ENCODE measurements at regions not wholly inside any gene's neighbourhood (a gene's known extent, or its start where the extent isn't known, plus 50 kb on each side); places are given as distances from the start of the nearest gene placed in this dataset.

DNA sequence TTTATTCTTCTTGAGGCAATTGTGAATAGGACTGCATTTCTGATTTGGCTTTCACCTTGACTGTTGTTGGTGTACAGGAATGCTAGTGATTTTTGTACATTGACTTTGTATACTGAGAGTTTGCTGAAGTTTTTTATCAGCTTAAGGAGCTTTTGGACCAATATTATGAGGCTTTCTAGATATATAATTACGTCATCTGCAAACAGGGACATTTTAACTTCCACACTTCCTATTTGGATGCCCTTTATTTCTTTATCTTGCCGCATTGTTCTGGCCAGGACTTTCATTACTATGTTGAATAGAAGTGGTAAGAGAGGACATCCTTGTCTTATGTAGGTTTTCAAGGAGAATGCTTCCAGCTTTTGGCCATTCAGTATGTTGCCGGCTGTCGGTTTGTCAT lies 425.4 kb upstream of the CHAC2 start:
- TF ChIP-seq SIN3A (IDR thresholded peaks at IDR 0.05; ENCODE audit: borderline replicate concordance, insufficient read depth, low read length): no peak
- no peak for TF ChIP-seq TAF1 (IDR thresholded peaks at IDR 0.05; ENCODE audit: borderline replicate concordance, insufficient read depth, low read length)
- TF ChIP-seq FOXP2 (optimal IDR thresholded peaks at IDR 0.05; ENCODE audit: borderline replicate concordance, extremely low read depth, extremely low read length, insufficient read depth): no peak
- no peak for TF ChIP-seq POLR2AphosphoS5 (IDR thresholded peaks at IDR 0.05; ENCODE audit: low read depth, low read length)
- TF ChIP-seq, protein P1, sequence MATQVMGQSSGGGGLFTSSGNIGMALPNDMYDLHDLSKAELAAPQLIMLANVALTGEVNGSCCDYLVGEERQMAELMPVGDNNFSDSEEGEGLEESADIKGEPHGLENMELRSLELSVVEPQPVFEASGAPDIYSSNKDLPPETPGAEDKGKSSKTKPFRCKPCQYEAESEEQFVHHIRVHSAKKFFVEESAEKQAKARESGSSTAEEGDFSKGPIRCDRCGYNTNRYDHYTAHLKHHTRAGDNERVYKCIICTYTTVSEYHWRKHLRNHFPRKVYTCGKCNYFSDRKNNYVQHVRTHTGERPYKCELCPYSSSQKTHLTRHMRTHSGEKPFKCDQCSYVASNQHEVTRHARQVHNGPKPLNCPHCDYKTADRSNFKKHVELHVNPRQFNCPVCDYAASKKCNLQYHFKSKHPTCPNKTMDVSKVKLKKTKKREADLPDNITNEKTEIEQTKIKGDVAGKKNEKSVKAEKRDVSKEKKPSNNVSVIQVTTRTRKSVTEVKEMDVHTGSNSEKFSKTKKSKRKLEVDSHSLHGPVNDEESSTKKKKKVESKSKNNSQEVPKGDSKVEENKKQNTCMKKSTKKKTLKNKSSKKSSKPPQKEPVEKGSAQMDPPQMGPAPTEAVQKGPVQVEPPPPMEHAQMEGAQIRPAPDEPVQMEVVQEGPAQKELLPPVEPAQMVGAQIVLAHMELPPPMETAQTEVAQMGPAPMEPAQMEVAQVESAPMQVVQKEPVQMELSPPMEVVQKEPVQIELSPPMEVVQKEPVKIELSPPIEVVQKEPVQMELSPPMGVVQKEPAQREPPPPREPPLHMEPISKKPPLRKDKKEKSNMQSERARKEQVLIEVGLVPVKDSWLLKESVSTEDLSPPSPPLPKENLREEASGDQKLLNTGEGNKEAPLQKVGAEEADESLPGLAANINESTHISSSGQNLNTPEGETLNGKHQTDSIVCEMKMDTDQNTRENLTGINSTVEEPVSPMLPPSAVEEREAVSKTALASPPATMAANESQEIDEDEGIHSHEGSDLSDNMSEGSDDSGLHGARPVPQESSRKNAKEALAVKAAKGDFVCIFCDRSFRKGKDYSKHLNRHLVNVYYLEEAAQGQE (IDR thresholded peaks at IDR 0.05; ENCODE audit: insufficient read depth in 1 of 2, low read depth in 2 of 2, low read length in 2 of 2): no peak

DNA sequence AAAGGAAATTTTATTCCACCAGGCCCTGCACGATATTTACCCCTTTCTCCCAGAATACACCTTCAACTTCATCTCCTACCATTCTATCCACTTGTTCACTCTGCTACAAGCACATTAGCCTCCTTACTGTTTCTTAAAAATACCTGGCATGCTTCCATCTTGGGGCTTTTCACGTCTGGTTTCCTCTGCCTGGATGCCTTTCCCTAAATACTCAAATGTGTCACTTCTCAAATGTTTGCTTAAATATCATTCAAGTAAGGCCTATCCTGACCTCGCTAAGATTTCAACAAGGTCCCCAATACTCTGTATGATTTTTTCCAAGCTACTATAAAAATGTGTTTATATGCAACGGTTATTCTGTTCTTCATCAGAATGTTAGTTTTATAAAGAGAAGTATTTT lies 433.0 kb upstream of the CHAC2 start:
- TF ChIP-seq, protein P1 (IDR thresholded peaks at IDR 0.05; ENCODE audit: insufficient read depth in 1 of 2, low read depth in 2 of 2, low read length in 2 of 2): no peak
- TF ChIP-seq SIN3A (IDR thresholded peaks at IDR 0.05; ENCODE audit: borderline replicate concordance, insufficient read depth, low read length) (no peak), POLR2AphosphoS5 (IDR thresholded peaks at IDR 0.05; ENCODE audit: low read depth, low read length) (no peak), FOXP2 (optimal IDR thresholded peaks at IDR 0.05; ENCODE audit: borderline replicate concordance, extremely low read depth, extremely low read length, insufficient read depth) (no peak), TAF1 (IDR thresholded peaks at IDR 0.05; ENCODE audit: borderline replicate concordance, insufficient read depth, low read length) (no peak)

GRCh38 chr2:53331667-53332066 lies 435.9 kb upstream of the CHAC2 start:
- no peak for TF ChIP-seq FOXP2 (optimal IDR thresholded peaks at IDR 0.05; ENCODE audit: borderline replicate concordance, extremely low read depth, extremely low read length, insufficient read depth)
- TF ChIP-seq SIN3A (IDR thresholded peaks at IDR 0.05; ENCODE audit: borderline replicate concordance, insufficient read depth, low read length): no peak
- TF ChIP-seq, protein P1 (IDR thresholded peaks at IDR 0.05; ENCODE audit: insufficient read depth in 1 of 2, low read depth in 2 of 2, low read length in 2 of 2): no peak
- no peak for TF ChIP-seq POLR2AphosphoS5 (IDR thresholded peaks at IDR 0.05; ENCODE audit: low read depth, low read length)
- no peak for TF ChIP-seq TAF1 (IDR thresholded peaks at IDR 0.05; ENCODE audit: borderline replicate concordance, insufficient read depth, low read length)

GRCh38 chr2:53317861-53318260 lies 449.7 kb upstream of the CHAC2 start:
- TF ChIP-seq, protein P1 (IDR thresholded peaks at IDR 0.05; ENCODE audit: insufficient read depth in 1 of 2, low read depth in 2 of 2, low read length in 2 of 2): no peak
- TF ChIP-seq TAF1 (IDR thresholded peaks at IDR 0.05; ENCODE audit: borderline replicate concordance, insufficient read depth, low read length): no peak
- no peak for TF ChIP-seq FOXP2 (optimal IDR thresholded peaks at IDR 0.05; ENCODE audit: borderline replicate concordance, extremely low read depth, extremely low read length, insufficient read depth)
- TF ChIP-seq POLR2AphosphoS5 (IDR thresholded peaks at IDR 0.05; ENCODE audit: low read depth, low read length): no peak
- no peak for TF ChIP-seq SIN3A (IDR thresholded peaks at IDR 0.05; ENCODE audit: borderline replicate concordance, insufficient read depth, low read length)

DNA sequence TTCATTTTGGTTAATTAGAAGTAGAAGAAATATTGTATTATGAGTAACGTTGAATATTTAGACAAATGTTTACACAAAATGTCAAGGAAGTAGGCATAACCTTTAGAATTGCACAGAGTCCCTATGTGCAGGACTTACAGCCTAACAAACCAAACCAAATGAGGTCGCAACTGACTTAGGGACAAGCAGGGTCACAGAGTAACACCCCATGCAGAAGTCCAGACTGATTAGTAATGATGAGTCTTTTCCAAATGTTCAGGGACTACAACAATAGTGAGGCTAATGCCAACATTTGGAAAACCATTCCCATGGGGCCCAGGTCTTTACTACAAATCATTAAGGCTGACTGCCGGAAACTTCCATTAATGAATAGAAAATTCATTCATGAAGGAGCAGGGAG lies 452.5 kb upstream of the CHAC2 start:
- TF ChIP-seq, protein P1 (IDR thresholded peaks at IDR 0.05; ENCODE audit: insufficient read depth in 1 of 2, low read depth in 2 of 2, low read length in 2 of 2): no peak
- TF ChIP-seq FOXP2 (optimal IDR thresholded peaks at IDR 0.05; ENCODE audit: borderline replicate concordance, extremely low read depth, extremely low read length, insufficient read depth): no peak
- TF ChIP-seq POLR2AphosphoS5 (IDR thresholded peaks at IDR 0.05; ENCODE audit: low read depth, low read length): no peak; the same call in 1 of the 2 replicates
- no peak for TF ChIP-seq TAF1 (IDR thresholded peaks at IDR 0.05; ENCODE audit: borderline replicate concordance, insufficient read depth, low read length)
- no peak for TF ChIP-seq SIN3A (IDR thresholded peaks at IDR 0.05; ENCODE audit: borderline replicate concordance, insufficient read depth, low read length)

Data from PFSK-1 (cell line).